Peyer's patch (tissue), 4 donors: ENCODE measurements at regions not wholly inside any gene's neighbourhood (a gene's known extent, or its start where the extent isn't known, plus 50 kb on each side); places are given as distances from the start of the nearest gene placed in this dataset.

Experiments
- DNase-seq, 3 donors: peaks; one replicate each; pipeline ENCODE4 v3.0.0-alpha.2; 2017 to 2019
- H3K27ac ChIP-seq, 4 donors: fragments of 200-600 bp; sonication (generic); one replicate each; pipeline ENCODE4 v1.5.1; 2016 to 2019
- H3K27me3 ChIP-seq, 2 donors: fragments of 200-600 bp; sonication (generic); one replicate each; pipeline ENCODE4 v1.5.1; 2019
- H3K36me3 ChIP-seq, 3 donors: fragments of 200-600 bp; sonication (generic); one replicate each; pipeline ENCODE4 v1.5.1; 2016 to 2019
- H3K4me1 ChIP-seq, 4 donors: fragments of 200-600 bp; sonication (generic); one replicate each; pipeline ENCODE4 v1.5.1; 2016 to 2019
- H3K4me3 ChIP-seq, 4 donors: fragments of 200-600 bp; sonication (generic); 1 replicate in 3 of 4; 2 replicates in 1 of 4; pipeline ENCODE4 v1.5.1; 2016 to 2019; ENCODE audit warnings: mild to moderate bottlenecking in 1 of 4
- H3K9me3 ChIP-seq, 4 donors: fragments of 200-600 bp; sonication (generic); one replicate each; pipeline ENCODE4 v1.5.1; 2016 to 2019; ENCODE audit warnings: mild to moderate bottlenecking in 1 of 4
- CTCF ChIP-seq, 6 experiments: fragments of 450-650 bp in 4 of 6; fragments of 200-600 bp in 2 of 6; sonication (generic) in 1 of 6; IDR thresholded peaks; one replicate each; pipeline ENCODE4 v1.5.1; 2017 to 2019; ENCODE audit warnings: antibody characterized with exemption in 6 of 6, mild to moderate bottlenecking in 3 of 6, moderate library complexity in 1 of 6
- POLR2A ChIP-seq, 2 donors: fragments of 450-650 bp; IDR thresholded peaks; one replicate each; pipeline ENCODE4 v1.5.1; 2017; ENCODE audit warnings: antibody characterized with exemption in 2 of 2, mild to moderate bottlenecking in 2 of 2, moderate library complexity in 2 of 2

- no peak for DNase-seq
- no peaks in the 10 kb centered on the region for H3K27me3 ChIP-seq
- no peak overlapping the region for H3K4me3 ChIP-seq
Observed at GRCh38 chr9:115657695-115658094, 495.9 kb upstream of the PAPPA start.

GRCh38 chr9:115665519-115665918 lies 488.1 kb upstream of the PAPPA start:
- Histone ChIP-seq H3K36me3 (no peaks in the 10 kb centered on the region), H3K4me1 (no peaks in the 10 kb centered on the region), H3K4me3 (no peak overlapping the region), H3K9me3 (no peaks in the 10 kb centered on the region), H3K27ac (no peak overlapping the region), H3K27me3 (no peaks in the 10 kb centered on the region)
- DNase-seq, result no peak
- TF ChIP-seq POLR2A (IDR thresholded peaks at IDR 0.05) (no peak), CTCF (IDR thresholded peaks at IDR 0.05) (no peak)

More at GRCh38 chr9:115657695-115658094, 495.9 kb upstream of the PAPPA start:
- TF ChIP-seq POLR2A (IDR thresholded peaks at IDR 0.05), result no peak
- TF ChIP-seq CTCF (IDR thresholded peaks at IDR 0.05), result no peak
- Histone ChIP-seq H3K27ac (no peak overlapping the region), H3K4me1 (no peaks in the 10 kb centered on the region), H3K9me3 (no peaks in the 10 kb centered on the region), H3K36me3 (no peaks in the 10 kb centered on the region)

- DNase-seq, result no peak
- H3K4me3 ChIP-seq, result no peak overlapping the region
- H3K36me3 ChIP-seq, result no peaks in the 10 kb centered on the region
- no peaks in the 10 kb centered on the region for H3K27me3 ChIP-seq
- no peaks in the 10 kb centered on the region for H3K9me3 ChIP-seq
- H3K4me1 ChIP-seq, result no peaks in the 10 kb centered on the region
- H3K27ac ChIP-seq, result no peak overlapping the region
- TF ChIP-seq CTCF (IDR thresholded peaks at IDR 0.05), result no peak
- TF ChIP-seq POLR2A (IDR thresholded peaks at IDR 0.05), result no peak
Observed at GRCh38 chr9:115668521-115668920, 485.1 kb upstream of the PAPPA start.

GRCh38 chr9:115671236-115671962 lies 482.2 kb upstream of the PAPPA start:
- H3K36me3 ChIP-seq, result no peaks in the 10 kb centered on the region
- DNase-seq, result no peak
- H3K9me3 ChIP-seq, result no peaks in the 10 kb centered on the region
- TF ChIP-seq CTCF (IDR thresholded peaks at IDR 0.05) (no peak), POLR2A (IDR thresholded peaks at IDR 0.05) (no peak)
- no peaks in the 10 kb centered on the region for H3K27me3 ChIP-seq
- no peak overlapping the region for H3K27ac ChIP-seq
- no peaks in the 10 kb centered on the region for H3K4me1 ChIP-seq
- no peak overlapping the region for H3K4me3 ChIP-seq

- no peak for DNase-seq
- Histone ChIP-seq H3K27me3 (no peaks in the 10 kb centered on the region), H3K27ac (no peak overlapping the region), H3K4me3 (no peak overlapping the region), H3K9me3 (no peaks in the 10 kb centered on the region), H3K4me1 (no peaks in the 10 kb centered on the region), H3K36me3 (no peaks in the 10 kb centered on the region)
- no peak for TF ChIP-seq CTCF (IDR thresholded peaks at IDR 0.05)
- TF ChIP-seq POLR2A (IDR thresholded peaks at IDR 0.05), result no peak
Observed at GRCh38 chr9:115671963-115672305, 481.7 kb upstream of the PAPPA start.
